Activated T-cell treated with anti-CD3 and anti-CD28 coated beads for 4 hours (primary cell): ENCODE measurements at regions not wholly inside any gene's neighbourhood (a gene's known extent, or its start where the extent isn't known, plus 50 kb on each side); places are given as distances from the start of the nearest gene placed in this dataset.

Experiments used
- DNase-seq: peaks from one replicate; pipeline ENCODE4 v3.0.0-alpha.2; 2020

DNA sequence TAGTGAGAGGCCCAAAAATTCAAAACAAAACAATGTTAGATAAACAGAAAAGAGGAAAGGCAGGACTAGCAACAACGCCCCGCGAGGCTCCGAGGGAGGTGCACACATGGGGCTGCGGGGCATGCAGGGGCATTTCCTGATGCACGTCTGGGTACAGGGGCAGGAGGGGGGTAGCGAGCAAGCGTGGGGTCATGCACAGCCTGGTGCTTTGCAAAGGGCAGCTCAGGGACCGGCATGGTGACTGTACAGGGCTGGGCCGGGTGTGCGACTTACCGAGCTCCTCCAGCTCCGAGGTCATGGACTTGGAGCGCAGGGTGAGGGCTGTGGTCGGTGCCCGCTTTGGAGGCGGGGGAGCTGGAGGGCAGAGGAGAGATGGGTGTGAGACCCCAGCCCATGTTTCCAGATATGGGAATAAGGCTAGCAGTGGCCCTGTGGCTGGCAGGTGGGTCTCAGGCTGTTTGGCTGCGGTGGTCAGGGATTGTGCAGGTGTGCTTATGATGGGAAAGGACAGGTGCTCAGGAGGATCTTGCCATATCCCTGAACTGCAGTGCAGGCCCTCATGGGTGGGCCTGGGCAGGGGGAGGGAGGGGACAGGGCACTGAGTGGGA, 103.7 kb downstream of the CTTN start:
- no peak for DNase-seq

DNA sequence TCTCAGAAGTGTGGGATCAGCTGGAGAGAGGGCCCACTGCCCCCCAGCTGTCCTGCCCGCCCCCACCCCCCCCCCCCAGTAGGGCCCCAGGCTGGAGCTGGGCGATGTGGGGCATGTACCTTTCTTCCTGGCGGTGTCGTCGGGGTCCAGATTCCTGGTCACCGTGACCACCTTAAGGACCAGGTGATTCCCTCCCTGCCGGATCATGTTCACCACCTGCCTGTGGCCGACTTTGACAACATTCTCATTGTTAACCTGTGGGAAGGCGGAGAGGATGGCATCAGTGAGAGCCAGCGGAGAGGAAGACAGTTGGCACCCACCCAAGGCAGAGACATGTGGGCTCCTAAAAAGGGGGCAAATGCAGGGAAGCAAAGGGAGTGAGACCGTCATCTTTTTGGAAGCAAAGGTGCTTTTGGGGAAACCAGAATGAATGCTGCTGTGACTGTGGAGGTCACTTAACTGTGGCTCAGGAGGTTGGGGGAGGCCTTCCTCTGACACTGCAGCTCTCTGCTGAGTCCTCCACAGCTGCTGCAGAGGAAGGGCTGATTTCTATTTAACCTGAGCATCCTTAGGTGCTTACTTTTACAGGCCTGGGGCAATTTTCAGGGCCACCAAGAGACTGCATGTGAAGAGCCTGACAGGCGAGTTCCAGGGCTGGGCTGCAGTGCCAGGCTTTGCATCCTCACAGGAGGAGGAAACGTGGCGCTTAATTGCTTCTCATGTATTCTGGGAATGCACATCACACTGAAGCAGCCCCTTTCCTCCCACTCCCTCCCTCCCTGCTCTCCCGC, 104.5 kb downstream of the CTTN start:
- no peak for DNase-seq

DNA sequence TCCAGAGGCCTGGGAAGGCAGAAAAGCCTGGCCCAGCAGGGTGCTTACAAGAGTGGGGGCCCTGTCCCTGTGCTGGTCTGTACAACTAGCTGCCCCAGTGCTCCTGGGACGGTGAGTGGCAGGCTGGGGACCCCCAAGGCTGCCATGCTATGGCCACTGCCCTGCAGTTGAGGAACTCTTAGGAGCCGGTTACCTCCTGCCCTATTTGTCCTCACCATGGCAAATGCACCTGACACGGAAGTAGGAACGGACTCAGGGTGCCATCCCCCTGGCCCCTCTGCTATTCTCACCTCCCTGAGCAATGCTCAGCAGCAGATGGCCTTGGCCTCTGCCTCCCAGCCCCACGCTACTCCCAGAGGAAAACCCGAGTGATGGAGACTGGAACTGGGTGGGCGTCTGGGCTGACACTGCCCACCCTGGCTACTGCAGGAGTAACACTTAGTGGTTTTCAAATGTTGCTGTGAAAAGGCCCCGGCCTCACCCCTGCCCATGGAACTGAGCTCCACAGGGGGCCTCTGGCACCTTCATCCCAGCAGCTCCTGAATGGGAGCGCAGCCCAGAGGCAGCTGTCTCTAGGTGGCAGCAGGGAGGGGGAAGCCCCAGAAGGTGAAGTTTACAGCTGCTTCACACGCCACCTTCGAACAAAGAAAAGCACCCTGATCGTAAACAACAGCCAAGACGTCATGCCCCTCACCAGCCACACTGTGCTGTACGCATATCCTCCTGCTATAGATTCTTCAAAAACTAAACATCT, 105.3 kb downstream of the CTTN start:
- DNase-seq, result no peak

DNA sequence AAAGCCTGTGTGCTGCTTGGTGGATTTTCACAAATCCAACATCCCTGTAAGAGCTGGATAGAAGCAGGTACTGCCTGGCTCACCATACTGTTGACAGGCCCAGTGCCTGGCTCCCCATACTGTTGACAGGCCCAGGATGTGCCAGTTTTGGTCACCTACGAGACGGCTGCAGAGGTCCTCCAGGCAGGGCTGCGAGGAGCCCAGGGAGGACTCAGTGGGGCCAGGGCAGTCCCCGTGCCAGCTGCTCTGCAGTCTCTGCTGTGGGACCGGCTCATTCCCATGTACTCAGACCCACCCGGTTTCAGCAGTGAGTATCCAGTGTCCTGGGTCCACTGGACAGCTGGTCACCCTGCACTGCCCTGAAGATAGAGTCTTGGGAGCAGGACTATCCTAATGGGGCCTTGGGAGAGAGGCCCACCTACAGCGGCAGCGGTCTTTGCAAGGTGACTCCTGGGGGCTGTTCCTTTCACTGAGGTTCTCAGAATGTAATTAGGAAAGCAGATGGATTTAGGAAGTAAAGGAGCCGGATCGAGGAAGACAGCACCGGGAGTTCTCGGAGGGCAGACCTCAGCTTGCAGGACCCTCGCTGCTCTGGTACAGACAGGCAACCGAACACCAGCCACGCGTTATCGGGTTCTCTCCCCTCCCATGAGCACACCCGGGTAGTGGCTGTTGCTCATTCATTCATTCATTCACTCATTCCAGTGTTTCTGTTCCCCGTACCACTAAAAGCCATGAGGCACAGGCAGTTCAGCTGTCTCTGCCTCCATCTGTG, 106.1 kb downstream of the CTTN start:
- no peak for DNase-seq

DNA sequence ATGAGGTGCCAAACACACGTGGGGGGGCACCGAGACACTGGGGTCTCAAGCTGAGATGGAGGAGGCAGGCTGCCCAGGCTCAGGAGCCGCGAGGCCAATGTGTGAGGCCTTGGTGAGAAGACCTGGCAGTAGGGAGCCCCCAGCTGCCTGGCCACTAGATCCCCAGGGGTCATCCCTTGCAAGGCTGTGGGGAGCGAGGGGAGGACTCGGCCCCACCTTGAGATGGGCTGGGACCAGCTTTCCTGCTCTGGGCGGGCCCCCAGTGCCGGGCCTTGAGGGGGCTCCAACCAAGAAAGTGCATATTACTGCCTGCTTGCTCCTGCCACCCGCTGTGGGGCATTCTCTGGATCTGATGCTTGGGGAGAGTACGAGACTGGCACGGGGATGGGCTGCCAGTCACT, 107.0 kb downstream of the CTTN start:
- DNase-seq, result no peak

DNA sequence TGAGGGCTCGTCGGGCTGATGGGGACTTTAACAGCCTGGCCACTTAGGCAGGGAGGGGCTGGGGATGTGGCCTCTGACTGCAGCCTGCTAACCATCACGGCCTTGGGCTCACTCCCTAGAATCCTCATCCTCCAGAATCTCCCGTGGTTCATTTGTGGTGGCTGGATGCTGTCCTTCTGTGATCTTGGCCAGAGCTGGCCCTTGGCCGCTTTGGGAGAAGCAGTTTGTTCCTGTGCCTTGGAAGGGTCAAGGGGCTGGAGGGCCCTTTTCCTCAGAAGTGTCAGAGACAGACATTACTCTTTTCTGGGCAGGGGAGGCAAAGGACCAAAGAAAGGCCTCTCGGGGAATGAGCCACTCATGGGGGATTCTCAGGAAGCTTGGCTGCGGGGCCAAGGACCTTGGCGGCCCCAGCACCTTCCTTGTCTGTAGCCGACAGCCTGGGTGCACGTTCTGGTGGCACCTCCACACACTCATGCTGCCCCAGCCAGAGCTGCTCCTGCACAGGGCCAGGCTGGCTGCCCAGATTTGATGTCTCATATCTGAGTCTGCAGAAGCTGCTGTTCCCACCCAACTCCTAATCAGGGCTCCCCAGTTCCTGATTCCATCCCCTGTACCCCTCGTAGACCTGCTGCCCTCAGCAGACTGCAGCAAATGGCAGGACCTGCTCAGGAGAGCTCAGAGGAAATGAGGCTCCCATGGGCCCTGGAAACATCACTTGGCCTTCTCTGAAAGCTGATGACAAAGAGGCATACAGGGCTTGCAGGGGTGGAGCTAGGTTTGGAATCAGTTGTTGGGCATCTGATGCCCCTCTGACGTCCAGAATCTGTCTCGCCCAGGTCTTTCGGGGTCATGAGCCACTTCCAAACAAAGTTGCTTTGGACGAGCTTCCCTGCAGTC, 107.7 kb downstream of the CTTN start:
- no peak for DNase-seq

DNA sequence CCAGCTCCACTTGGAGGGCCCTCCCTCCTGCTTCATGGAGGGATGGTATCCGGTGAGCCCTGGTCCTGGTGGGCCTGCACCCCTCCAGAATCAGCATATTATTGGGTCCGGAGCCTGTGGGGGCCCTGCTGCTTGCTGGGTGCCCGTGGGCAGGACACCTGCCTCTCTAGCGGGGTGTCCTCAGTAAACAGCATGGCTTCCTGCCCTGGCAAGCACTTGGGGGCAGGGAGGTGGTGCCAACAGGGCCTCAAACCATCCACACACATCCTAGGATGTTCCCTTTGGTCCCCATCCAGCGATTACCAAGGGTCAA, 108.3 kb downstream of the CTTN start:
- DNase-seq, result no peak

DNA sequence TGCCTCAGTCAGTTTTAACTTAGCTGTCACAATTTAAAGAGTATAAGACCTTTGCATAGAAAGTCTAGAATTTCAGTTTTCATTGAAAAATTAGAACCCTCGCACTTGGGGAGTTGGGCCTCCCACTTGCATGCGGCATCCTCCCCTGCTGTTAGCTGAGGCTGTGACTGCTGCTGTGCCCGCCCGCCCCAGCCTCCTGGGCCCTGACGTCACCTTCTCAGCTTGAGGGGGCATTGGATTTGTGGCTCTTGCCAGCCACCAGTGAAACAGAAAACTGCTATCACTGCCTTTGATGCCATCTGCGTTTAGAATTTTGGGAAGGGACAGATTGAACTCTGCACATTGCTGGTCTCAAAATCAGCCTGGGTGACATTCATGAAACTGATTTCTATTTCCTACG, 108.7 kb downstream of the CTTN start:
- DNase-seq, result no peak

DNA sequence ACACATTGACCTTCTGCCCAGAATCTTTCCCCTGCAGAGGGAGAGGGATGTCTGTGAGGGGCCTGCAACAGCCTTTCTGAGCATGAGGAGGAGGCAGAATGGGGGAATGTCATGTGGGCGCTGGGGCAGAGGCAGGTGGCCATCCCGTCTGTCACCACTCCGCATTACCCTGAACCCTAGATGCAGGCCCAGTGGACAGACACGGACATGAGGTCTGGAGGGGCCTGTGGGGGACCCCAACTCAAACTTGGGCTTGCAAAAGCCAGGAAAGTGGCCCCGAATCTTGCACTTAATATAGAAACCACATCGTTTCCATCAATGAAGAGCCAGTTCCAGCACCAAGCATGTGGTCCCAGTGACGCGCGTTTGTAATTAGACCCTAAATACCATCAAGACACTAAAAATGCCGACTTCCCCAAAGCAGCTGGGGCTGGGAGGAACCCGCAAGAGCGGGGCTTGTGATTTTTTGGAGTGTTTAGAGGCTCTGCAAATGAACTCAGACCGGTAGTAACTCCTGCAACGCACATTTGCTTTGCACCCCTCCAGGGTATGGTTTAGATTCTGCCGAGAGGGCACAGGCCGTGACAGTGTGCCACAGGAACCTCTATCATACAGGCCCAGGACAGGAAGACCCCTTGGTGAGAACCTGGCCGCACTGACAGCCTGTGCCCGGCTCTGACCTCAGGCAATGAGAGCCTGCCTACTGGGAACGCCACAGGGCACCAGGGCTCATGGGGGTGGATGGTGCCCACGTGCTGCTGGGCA, 109.3 kb downstream of the CTTN start:
- no peak for DNase-seq

DNA sequence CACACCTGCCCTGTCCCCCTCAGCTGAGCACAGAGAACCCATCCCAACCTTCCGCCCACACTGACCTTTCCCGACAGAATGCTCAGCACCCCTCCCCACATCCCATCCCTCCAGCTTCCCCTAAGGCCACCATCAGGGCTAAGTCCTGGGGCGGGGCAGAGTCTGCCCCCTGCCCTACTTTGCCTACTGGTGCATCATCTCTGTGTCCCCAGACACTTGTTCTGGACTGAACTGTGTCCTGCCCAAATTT, 109.8 kb downstream of the CTTN start:
- DNase-seq, result no peak

DNA sequence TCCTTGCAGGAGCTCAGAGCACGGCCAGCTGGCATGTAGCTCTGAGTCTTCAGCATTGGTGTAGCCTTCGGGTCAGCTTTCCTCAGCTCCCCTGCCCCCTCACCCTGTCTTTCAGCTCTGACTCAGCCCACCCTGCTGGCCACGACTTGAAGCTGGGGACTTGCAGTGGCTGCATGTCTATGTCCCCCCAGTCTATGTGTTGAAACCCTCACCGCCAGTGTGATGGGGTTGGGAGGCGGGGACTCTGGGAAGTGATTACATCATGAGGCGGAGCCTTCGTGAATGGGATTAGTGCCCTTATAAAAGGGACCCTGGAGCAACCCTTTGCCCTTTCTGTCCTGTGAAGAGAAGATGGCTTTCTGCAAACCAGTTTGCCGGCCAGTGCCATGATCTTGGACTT, 111.1 kb downstream of the CTTN start:
- no peak for DNase-seq

DNA sequence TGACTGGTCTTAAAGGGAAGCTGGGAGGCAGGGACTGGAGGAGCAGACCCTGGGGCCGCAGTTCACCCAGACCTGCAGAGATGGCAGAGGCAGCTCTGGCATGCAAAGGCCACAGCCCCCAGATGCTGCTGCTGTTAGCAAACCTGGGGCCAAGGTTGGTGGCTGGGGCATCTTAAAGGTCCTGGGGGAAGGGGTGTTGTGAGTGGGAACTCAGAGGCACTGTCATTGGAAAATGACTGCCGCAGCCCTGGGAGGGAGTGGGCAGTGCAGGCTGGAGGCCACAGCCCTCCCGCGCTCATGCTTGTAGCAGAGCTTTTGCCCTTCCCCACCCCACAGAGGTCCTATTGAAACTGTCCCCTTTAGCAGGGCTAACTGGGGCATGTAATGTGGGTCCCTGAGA, 111.8 kb downstream of the CTTN start:
- no peak for DNase-seq

DNA sequence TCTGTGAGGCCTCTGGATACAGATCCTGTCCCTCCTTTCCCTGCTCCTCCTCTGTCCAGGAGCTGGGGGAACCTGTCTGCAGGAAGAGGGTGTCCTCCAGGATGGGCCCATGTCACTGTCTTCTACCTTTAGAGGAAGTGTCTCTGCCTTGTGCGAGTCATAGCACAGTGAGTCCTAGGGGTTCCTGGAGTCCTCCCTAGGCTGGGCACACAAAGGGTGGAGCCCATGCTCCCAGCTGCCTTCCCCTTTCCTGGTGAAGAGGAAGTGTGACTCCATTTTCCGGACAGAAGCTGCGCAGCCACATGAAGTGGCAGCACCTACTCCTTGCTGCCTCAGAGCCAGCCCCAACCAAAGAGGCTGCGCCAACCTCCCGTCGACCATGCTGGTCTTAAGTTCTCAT, 112.2 kb downstream of the CTTN start:
- DNase-seq, result no peak

DNA sequence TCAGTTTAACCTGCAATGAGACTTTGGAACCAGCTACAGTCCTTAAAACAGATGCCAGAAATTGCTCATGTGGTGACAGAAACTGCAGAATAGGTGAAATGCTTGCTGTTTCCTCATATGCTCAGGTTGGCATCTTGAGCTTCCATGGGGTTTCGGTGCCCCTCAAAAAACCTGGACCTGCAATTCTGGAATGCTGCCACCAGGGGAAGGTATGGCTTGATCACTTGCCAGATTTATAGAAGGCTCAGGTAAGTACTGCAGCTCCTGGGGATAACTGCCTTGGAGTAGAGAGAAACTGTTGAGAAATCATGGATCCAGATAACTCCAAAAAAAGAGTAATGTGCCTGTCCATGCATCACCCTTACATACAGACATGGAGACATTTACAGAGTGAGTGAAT, 113.0 kb downstream of the CTTN start:
- DNase-seq, result no peak

DNA sequence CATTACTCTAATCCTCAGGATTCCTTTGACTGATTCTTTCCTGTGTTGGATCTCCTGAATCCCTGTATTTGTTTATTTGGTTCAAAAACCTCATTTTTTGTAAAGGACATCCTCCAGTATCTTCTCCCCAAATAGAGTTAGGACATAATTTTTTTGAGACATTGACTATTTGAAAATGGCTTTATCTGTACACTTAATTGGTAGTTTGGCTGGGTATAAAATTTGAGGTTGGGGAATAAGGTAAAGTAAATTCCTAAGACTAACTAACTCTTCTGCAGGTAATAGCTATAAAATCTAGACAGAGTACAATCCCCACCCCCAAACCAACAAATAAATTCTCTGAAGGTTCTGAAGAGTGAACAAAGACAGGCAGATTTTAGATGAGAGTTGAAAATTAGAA, 114.4 kb downstream of the CTTN start:
- no peak for DNase-seq

DNA sequence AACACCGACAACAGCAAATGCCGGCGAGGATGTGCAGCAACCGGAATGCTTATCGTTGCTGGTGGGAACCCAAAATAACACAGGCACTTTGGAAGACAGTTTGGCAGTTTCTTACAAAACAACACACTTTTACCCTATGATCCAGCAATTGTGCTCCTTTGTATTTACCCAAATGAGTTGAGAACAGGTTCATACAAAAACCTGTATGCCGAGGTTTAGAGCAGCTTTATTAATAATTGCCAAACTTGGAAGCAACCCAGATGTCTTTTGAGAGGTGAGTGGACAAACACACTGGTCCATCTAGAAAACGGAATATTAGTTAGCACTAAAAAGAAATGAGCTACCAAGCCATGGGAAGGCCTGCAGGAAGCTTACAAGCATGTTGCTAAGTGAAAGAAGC, 118.9 kb downstream of the CTTN start:
- DNase-seq, result no peak

DNA sequence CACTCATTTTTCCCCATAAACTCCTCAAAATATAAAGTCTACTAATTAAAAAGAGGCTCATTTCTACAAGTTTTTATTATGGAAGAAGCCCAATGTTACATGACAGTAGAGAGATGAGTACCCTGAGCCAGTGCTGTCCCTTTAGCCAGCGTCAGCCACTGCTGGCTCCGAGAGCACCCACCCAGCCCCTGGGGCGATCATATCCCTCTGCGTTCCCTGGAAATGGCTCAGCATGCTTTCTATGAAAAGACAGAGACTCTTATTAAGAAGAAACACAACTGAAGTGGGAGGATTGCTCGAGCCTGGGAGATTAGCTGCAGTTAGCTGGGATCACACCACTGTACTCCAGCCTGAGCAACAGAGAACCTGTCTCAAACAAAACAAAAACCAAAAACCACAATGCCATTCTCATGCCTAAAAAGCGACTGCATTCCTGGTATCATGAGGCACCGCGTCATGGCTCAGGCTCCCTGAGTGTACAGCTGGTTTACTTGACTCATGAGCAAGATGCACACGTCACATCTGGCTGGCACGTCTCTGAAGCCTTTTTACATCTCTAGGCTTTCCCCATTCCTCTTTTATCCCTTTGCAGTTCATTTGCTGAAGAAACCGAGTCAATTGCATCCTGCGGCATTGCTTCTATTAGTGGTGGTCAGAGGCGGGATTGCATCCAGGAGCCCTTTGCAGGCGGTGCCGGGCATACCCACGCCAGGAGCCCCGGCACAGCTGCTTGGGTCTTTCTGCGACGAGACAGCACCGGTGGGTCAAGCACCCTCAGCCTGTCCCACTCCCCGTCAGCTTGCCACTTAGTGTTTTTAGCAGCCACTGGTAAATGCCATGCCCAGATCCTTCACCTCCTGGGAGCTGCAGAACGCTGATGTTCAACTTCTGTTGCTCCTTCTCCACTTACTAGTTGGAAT, 119.9 kb downstream of the CTTN start:
- DNase-seq, result no peak

DNA sequence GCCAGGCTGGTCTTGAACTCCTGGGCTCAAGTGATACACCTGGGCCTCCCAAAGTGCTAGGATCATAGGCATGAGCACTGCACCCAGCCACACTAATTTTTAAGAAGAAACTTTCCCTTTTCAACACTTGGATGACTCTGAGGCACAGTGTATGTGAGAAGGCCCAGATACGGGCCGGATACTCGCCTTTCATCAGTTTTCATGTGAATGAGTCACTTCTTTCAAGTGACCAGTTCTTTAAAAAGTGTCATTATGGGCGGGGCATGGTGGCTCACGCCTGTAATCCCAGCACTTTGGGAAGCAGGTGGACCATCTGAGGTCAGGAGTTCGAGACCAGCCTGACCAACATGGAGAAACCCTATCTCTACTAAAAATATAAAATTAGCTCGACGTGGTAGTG, 120.8 kb downstream of the CTTN start:
- DNase-seq, result no peak

DNA sequence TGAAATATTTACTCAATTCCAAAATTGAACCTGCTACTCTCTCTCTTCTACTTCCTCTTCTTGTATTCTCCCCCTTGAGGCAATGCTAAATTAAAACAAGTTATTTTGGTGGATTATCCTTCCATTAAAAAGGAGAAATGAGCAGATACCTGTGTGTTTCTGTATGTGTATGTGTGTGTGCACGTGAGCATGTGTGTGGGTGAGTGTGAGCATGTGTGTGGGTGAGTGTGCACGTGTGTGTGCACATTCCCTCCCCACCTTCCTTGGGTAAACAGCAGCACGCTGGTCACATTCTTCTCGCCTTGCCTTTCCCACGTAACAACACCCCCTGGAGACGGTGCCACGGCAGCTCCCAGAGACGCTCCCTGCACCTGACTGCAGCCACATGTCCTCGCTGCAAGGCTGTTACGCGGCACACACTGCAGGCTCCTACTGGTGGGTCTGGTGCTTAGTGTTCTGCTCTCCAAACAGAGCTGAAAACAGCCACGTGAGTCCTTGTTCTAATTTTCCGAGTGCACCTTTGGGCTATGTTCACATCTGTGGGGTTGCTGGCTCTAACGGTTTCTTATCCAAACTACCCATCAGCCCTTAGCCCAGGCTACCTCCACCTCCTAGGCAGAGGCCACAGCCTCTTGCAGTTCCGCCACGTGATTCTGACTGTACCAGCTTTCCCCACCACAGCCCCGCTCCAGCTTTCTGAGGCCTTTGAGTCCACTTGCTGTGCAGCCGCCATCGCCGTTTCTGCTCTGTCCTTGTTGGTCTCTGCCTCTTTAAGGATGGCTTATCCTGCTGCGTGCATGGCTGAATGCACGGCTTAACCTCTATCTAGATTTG, 123.4 kb downstream of the CTTN start:
- no peak for DNase-seq

DNA sequence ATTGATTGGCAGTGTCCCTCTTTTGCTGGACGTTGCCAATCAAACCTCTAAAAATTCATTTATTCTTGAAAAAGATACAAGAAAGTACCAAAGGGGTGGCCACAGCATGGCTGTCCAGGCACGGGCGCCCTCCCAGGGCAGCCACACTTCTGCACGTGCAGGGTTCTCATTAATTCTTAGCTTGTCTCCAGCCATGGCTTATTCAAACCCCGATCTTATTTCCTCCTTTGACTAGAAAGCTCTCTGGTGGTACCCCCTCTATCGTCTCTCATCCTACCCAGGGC, 123.9 kb downstream of the CTTN start:
- no peak for DNase-seq
